SK-N-SH (cell line): ENCODE measurements at regions not wholly inside any gene's neighbourhood (a gene's known extent, or its start where the extent isn't known, plus 50 kb on each side); places are given as distances from the start of the nearest gene placed in this dataset.

ENCODE experiments used
- CTCF ChIA-PET: fragments of 300-600, 350-600 bp; formaldehyde crosslinking; extraction: SDS; loops from one replicate; lab custom pipeline; 2021; lab: Yijun Ruan, JAX
- POLR2A ChIA-PET: fragments of 350-600 bp; sonication (Branson Sonifier 250); formaldehyde crosslinking; extraction: SDS; loops from one replicate; lab custom pipeline; 2020; ENCODE audit warnings: antibody characterized with exemption, inconsistent platforms; lab: Yijun Ruan, JAX
- DNase-seq: peaks from one replicate; pipeline ENCODE4 v3.0.0; 2012
- H2AFZ ChIP-seq: fragments of 200-600 bp; sonication (generic); 2 replicates; pipeline ENCODE4 v1.8.1; 2016; ENCODE audit warnings: antibody characterized with exemption, mild to moderate bottlenecking, low read depth
- H3F3A ChIP-seq: fragments of 200-600 bp; sonication (generic); replicated peaks from 2 replicates; pipeline ENCODE3; 2016; ENCODE audit warnings: antibody characterized with exemption, mild to moderate bottlenecking; ENCODE audit not compliant: insufficient read depth
- H3K27ac ChIP-seq, 2 experiments: fragments of 200-500 bp in 1 of 2; fragments of 200-600 bp in 1 of 2; sonication (Bioruptor generic) in 1 of 2; sonication (generic), shearing (Covaris generic) in 1 of 2; 2 replicates each; pipeline versions ENCODE4 v1.5.1 to v1.6.1; 2014 to 2016; ENCODE audit warnings: low read depth in 2 of 2, inconsistent platforms in 1 of 2, low read length in 1 of 2, mild to moderate bottlenecking in 1 of 2, mixed read lengths in 1 of 2
- H3K27me3 ChIP-seq: fragments of 200-600 bp; sonication (generic), shearing (Covaris generic); 2 replicates; pipeline ENCODE4 v1.6.1; 2016; ENCODE audit warnings: mixed run types; ENCODE audit not compliant: insufficient read depth
- H3K36me3 ChIP-seq, 2 experiments: fragments of 200-500 bp in 1 of 2; fragments of 200-600 bp in 1 of 2; sonication (Bioruptor generic) in 1 of 2; sonication (generic) in 1 of 2; replicated peaks in 1 of 2; 2 replicates each; pipeline versions ENCODE3 to v1.5.1; 2014 to 2016; ENCODE audit warnings: low read length in 1 of 2, mild to moderate bottlenecking in 1 of 2; ENCODE audit not compliant: insufficient read depth in 2 of 2, control insufficient read depth in 1 of 2
- H3K4me1 ChIP-seq, 2 experiments: fragments of 200-500 bp in 1 of 2; fragments of 200-600 bp in 1 of 2; sonication (Bioruptor generic) in 1 of 2; sonication (generic), shearing (Covaris generic) in 1 of 2; 2 replicates each; pipeline versions ENCODE4 v1.5.1 to v1.6.1; 2014 to 2016; ENCODE audit warnings: low read depth in 1 of 2, low read length in 1 of 2, mixed run types in 1 of 2; ENCODE audit not compliant: insufficient read depth in 2 of 2, control insufficient read depth in 1 of 2
- H3K4me2 ChIP-seq: fragments of 200-600 bp; sonication (generic), shearing (Covaris generic); 2 replicates; pipeline ENCODE4 v1.6.1; 2017; ENCODE audit warnings: mixed run types
- H3K4me3 ChIP-seq, 2 experiments: fragments of 200-500 bp in 1 of 2; fragments of 200-600 bp in 1 of 2; sonication (Bioruptor generic) in 1 of 2; sonication (generic), shearing (Covaris generic) in 1 of 2; 2 replicates each; pipeline versions ENCODE4 v1.5.1 to v1.8.1; 2014 to 2016; ENCODE audit warnings: low read depth in 2 of 2, inconsistent platforms in 1 of 2, low read length in 1 of 2, mild to moderate bottlenecking in 1 of 2, mixed read lengths in 1 of 2, moderate library complexity in 1 of 2
- H3K79me2 ChIP-seq: fragments of 200-600 bp; sonication (generic); 2 replicates; pipeline ENCODE4 v1.8.1; 2017; ENCODE audit warnings: mild to moderate bottlenecking; ENCODE audit not compliant: insufficient read depth
- H3K9ac ChIP-seq: fragments of 200-600 bp; sonication (generic); 2 replicates; pipeline ENCODE4 v1.6.1; 2017; ENCODE audit warnings: mixed run types
- H3K9me2 ChIP-seq: fragments of 200-600 bp; sonication (generic); 2 replicates; pipeline ENCODE4 v1.6.1; 2017; ENCODE audit warnings: mixed run types
- H3K9me3 ChIP-seq: fragments of 200-600 bp; sonication (generic); 2 replicates; pipeline ENCODE4 v1.6.1; 2017; ENCODE audit warnings: mixed run types, mild to moderate bottlenecking, moderate library complexity
- H4K20me1 ChIP-seq: fragments of 200-600 bp; sonication (generic); 2 replicates; pipeline ENCODE4 v1.6.1; 2017; ENCODE audit warnings: mild to moderate bottlenecking, mixed run types; ENCODE audit not compliant: insufficient read depth
- CHD2 ChIP-seq: fragments of 150-350 bp; IDR thresholded peaks from 2 replicates; pipeline ENCODE4 v1.6.1; 2018; ENCODE audit warnings: low read length; ENCODE audit not compliant: partially characterized antibody
- EP300 ChIP-seq, 2 experiments: IDR thresholded peaks; 2 replicates each; pipeline versions ENCODE4 v1.4.0 to v1.6.1; 2012; ENCODE audit warnings: borderline replicate concordance in 1 of 2, low read depth in 1 of 2, low read length in 1 of 2
- FOSL2 ChIP-seq: IDR thresholded peaks from 2 replicates; pipeline ENCODE4 v1.4.0; 2012; ENCODE audit warnings: low read depth, mild to moderate bottlenecking, moderate library complexity, borderline replicate concordance
- FOXJ3 ChIP-seq: sonication (generic); formaldehyde crosslinking; IDR thresholded peaks from 2 replicates; pipeline ENCODE4 v1.5.1; 2020; ENCODE audit warnings: mild to moderate bottlenecking, missing genetic modification reagents
- FOXM1 ChIP-seq: IDR thresholded peaks from 2 replicates; pipeline ENCODE4 v1.4.0; 2012; ENCODE audit warnings: low read depth, mild to moderate bottlenecking
- GABPA ChIP-seq: IDR thresholded peaks from 2 replicates; pipeline ENCODE4 v1.4.0; 2012; ENCODE audit warnings: low read depth, mild to moderate bottlenecking
- GATA2 ChIP-seq: sonication (generic); formaldehyde crosslinking; IDR thresholded peaks from 2 replicates; pipeline ENCODE4 v1.5.0; 2020; ENCODE audit warnings: mild to moderate bottlenecking, missing genetic modification reagents
- IRF3 ChIP-seq: fragments of 150-350 bp; IDR thresholded peaks from 2 replicates; pipeline ENCODE4 v1.6.1; 2016; ENCODE audit warnings: mild to moderate bottlenecking, low read depth, low read length
- MAX ChIP-seq: IDR thresholded peaks from 2 replicates; pipeline ENCODE4 v1.4.0; 2012; ENCODE audit warnings: low read depth
- MEF2A ChIP-seq: IDR thresholded peaks from 2 replicates; pipeline ENCODE4 v1.4.0; 2012; ENCODE audit warnings: low read depth, borderline replicate concordance
- MXI1 ChIP-seq: IDR thresholded peaks from 2 replicates; pipeline ENCODE4 v1.6.1; 2012; ENCODE audit warnings: mild to moderate bottlenecking, low read depth, low read length, improper control_type of control experiment
- POLR2AphosphoS5 ChIP-seq: IDR thresholded peaks from 2 replicates; pipeline ENCODE4 v1.6.1; 2012; ENCODE audit warnings: low read depth, low read length
- REST ChIP-seq: IDR thresholded peaks from 2 replicates; pipeline ENCODE4 v1.6.1; 2012; ENCODE audit warnings: mild to moderate bottlenecking, low read depth, low read length, moderate library complexity
- RXRA ChIP-seq: IDR thresholded peaks from 2 replicates; pipeline ENCODE4 v1.4.0; 2012; ENCODE audit warnings: low read depth, mild to moderate bottlenecking, borderline replicate concordance
- TCF12 ChIP-seq: IDR thresholded peaks from 2 replicates; pipeline ENCODE4 v1.4.0; 2012
- TEAD4 ChIP-seq: IDR thresholded peaks from 2 replicates; pipeline ENCODE4 v1.4.0; 2012; ENCODE audit warnings: mild to moderate bottlenecking, borderline replicate concordance; ENCODE audit not compliant: insufficient read depth
- USF2 ChIP-seq: fragments of 150-350 bp; IDR thresholded peaks from 2 replicates; pipeline ENCODE4 v1.6.1; 2017; ENCODE audit warnings: antibody characterized with exemption, low read length, low read depth, borderline replicate concordance
- WGBS: methylation state at CpG from one replicate; pipeline ENCODE4 v1.1.6; 2017; ENCODE audit warnings: low lambda C conversion rate; 5-methylcytosine and 5-hydroxymethylcytosine counted together

GRCh38 chr15:62901909-62902546, 140.5 kb upstream of the TPM1 start:
- 98% methylated on average over 9 of the region's 9 CpGs for WGBS
- peaks cover 8% of the 10 kb centered on the region for H3F3A ChIP-seq
- no peaks in the 10 kb centered on the region for H3K9me3 ChIP-seq
- H3K4me1 ChIP-seq: peaks cover 4 to 13% of the 10 kb centered on the region in 2 experiments; a peak in 3 of 4 replicates
- POLR2A ChIA-PET: no interaction called here
- H4K20me1 ChIP-seq: no peaks in the 10 kb centered on the region
- DNase-seq: no peak
- H3K9ac ChIP-seq: no peak overlapping the region
- no peaks in the 10 kb centered on the region for H3K9me2 ChIP-seq
- H3K27me3 ChIP-seq: no peaks in the 10 kb centered on the region
- no peak overlapping the region for H3K27ac ChIP-seq
- no peak for TF ChIP-seq IRF3
- TF ChIP-seq RXRA: no peak
- TF ChIP-seq USF2: no peak
- TF ChIP-seq MAX: no peak
- TF ChIP-seq FOSL2: no peak
- TF ChIP-seq TEAD4: no peak
- TF ChIP-seq TCF12: no peak
- no peak for TF ChIP-seq GATA2 (CRISPR knock-in tag)
- no peak for TF ChIP-seq GABPA
- TF ChIP-seq MEF2A: no peak
- TF ChIP-seq MXI1: no peak
- no peak for TF ChIP-seq FOXJ3 (CRISPR knock-in tag)
- TF ChIP-seq FOXM1: no peak
- TF ChIP-seq CHD2: no peak
- no peak for TF ChIP-seq EP300 (IDR thresholded peaks at IDR 0.05; ENCODE audit: borderline replicate concordance in 1 of 2, low read depth in 1 of 2, low read length in 1 of 2)
- no peak for TF ChIP-seq POLR2AphosphoS5
- TF ChIP-seq REST: no peak
- H2AFZ ChIP-seq: no peak overlapping the region
- no peaks in the 10 kb centered on the region for H3K36me3 ChIP-seq
- no peak overlapping the region for H3K4me2 ChIP-seq
- peaks cover 8% of the 10 kb centered on the region; the same call in 1 of the 2 replicates for H3K79me2 ChIP-seq
- CTCF ChIA-PET: interaction anchor here (1.2 to 2.7 kb wide), 2 partner anchors 11 to 15 kb away, joined by 3 to 7 read pairs; no protein-coding TSS in a partner anchor
- H3K4me3 ChIP-seq: no peak overlapping the region
